ENCODE measurements at regions not wholly inside any gene's neighbourhood (a gene's known extent, or its start where the extent isn't known, plus 50 kb on each side); places are given as distances from the start of the nearest gene placed in this dataset.

DNA sequence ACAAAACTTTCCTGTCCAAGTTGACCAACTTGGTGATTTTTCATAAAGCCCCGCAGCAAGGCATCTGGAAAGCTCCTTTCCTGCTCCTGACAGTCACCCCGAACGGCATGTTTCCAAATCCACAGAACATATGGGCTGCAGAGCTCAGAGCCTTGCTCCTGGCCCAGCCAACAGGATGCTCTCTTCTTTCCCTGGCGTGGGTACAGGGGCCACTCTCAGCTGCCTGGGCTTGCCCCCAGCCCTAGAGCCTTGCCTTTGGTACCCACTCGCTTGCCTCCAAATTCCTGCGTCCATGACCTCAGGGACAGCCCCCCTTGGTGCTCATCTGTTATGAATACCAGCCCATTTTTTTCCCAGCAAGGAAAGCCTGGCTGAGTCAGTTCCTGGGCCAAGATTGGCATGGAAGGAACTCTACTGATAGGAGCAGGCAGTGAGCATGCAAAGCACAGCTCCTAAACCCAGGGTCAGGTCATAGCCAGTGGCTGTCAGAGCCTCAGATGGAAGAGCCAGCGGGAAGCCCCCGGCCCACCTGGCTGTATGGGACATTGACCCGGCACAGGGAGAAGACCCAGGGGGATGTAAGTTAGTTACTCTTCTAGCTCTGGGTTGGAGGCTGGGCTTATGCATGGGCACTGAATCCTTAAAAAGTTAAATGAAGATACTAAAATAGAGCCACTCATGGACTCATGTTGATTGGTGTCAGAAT, 105.3 kb upstream of the RTL1 start:
- H3K4me3 ChIP-seq = no peak overlapping the region
- no peaks in the 10 kb centered on the region for H3K9me3 ChIP-seq
- intact Hi-C loops (cut with DNase I) = no loop called here
- H3K36me3 ChIP-seq = no peaks in the 10 kb centered on the region
- 84% methylated on average over 9 of the region's 9 CpGs for WGBS
- H3K27me3 ChIP-seq (replicated peaks; ENCODE audit: insufficient read depth) = no peaks in the 10 kb centered on the region
- TF ChIP-seq POLR2A (IDR thresholded peaks at IDR 0.05) = no peak
- no peak for TF ChIP-seq POLR2AphosphoS5 (IDR thresholded peaks at IDR 0.05)
- TF ChIP-seq CTCF (IDR thresholded peaks at IDR 0.05) = no peak
- no peak for DNase-seq (ENCODE audit: low spot score)
- H3K27ac ChIP-seq = no peak overlapping the region
- no peaks in the 10 kb centered on the region for H3K4me1 ChIP-seq (replicated peaks)

GRCh38 chr14:101009531-101009930, 106.0 kb upstream of the RTL1 start:
- Histone ChIP-seq H3K27me3 (replicated peaks; ENCODE audit: insufficient read depth) (no peaks in the 10 kb centered on the region), H3K27ac (no peak overlapping the region), H3K9me3 (no peaks in the 10 kb centered on the region), H3K4me3 (no peak overlapping the region), H3K4me1 (replicated peaks) (no peaks in the 10 kb centered on the region), H3K36me3 (no peaks in the 10 kb centered on the region)
- no peak for TF ChIP-seq CTCF (IDR thresholded peaks at IDR 0.05)
- no peak for TF ChIP-seq POLR2A (IDR thresholded peaks at IDR 0.05)
- TF ChIP-seq POLR2AphosphoS5 (IDR thresholded peaks at IDR 0.05) = no peak
- DNase-seq (ENCODE audit: low spot score) = no peak
- intact Hi-C loops (cut with DNase I) = no loop called here
- 95% methylated on average over 5 of the region's 5 CpGs for WGBS

GRCh38 chr14:101010293-101010692, 106.8 kb upstream of the RTL1 start:
- intact Hi-C loops (cut with DNase I) = no loop called here
- no peaks in the 10 kb centered on the region for H3K36me3 ChIP-seq
- H3K27ac ChIP-seq = no peak overlapping the region
- no peaks in the 10 kb centered on the region for H3K27me3 ChIP-seq (replicated peaks; ENCODE audit: insufficient read depth)
- WGBS = 90% methylated on average over 6 of the region's 6 CpGs
- no peaks in the 10 kb centered on the region for H3K4me1 ChIP-seq (replicated peaks)
- DNase-seq (ENCODE audit: low spot score) = no peak
- no peaks in the 10 kb centered on the region for H3K9me3 ChIP-seq
- H3K4me3 ChIP-seq = no peak overlapping the region
- TF ChIP-seq CTCF (IDR thresholded peaks at IDR 0.05) (no peak), POLR2A (IDR thresholded peaks at IDR 0.05) (no peak), POLR2AphosphoS5 (IDR thresholded peaks at IDR 0.05) (no peak)

GRCh38 chr14:101010835-101011234, 107.3 kb upstream of the RTL1 start:
- intact Hi-C loops (cut with DNase I) = no loop called here
- Histone ChIP-seq H3K9me3 (no peaks in the 10 kb centered on the region), H3K4me3 (no peak overlapping the region), H3K27ac (no peak overlapping the region), H3K4me1 (replicated peaks) (no peaks in the 10 kb centered on the region), H3K36me3 (no peaks in the 10 kb centered on the region), H3K27me3 (replicated peaks; ENCODE audit: insufficient read depth) (no peaks in the 10 kb centered on the region)
- no peak for DNase-seq (ENCODE audit: low spot score)
- TF ChIP-seq POLR2AphosphoS5 (IDR thresholded peaks at IDR 0.05) (no peak), POLR2A (IDR thresholded peaks at IDR 0.05) (no peak)
- WGBS = 72% methylated on average over 2 of the region's 2 CpGs

DNA sequence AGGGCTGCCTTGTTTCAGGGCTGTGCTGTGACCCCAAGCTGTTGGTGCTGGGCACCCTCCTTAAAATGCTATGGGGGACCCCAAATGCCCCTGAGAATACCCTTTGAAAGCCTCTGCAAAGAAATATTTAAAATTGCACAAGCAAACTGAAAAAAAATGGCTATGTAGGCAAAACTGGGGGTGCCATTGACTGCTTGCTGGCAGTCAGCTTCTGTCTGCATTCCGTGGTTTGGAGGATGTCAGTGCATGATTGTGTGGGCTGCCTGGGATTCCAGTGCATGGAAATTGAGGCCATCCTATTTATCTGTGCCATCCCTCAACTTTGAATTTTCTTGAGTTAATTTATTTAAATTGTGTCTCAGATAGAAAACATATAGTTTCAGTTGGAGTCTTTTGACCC, 113.7 kb upstream of the RTL1 start:
- Histone ChIP-seq H3K27ac (no peak overlapping the region), H3K36me3 (no peaks in the 10 kb centered on the region), H3K4me1 (replicated peaks) (no peaks in the 10 kb centered on the region), H3K9me3 (no peaks in the 10 kb centered on the region), H3K27me3 (replicated peaks; ENCODE audit: insufficient read depth) (no peaks in the 10 kb centered on the region), H3K4me3 (no peak overlapping the region)
- DNase-seq (ENCODE audit: low spot score) = no peak
- intact Hi-C loops (cut with DNase I) = no loop called here
- whole genome bisulfite sequencing = 69% methylated on average over 1 of the region's 1 CpG
- TF ChIP-seq CTCF (IDR thresholded peaks at IDR 0.05) (no peak), POLR2AphosphoS5 (IDR thresholded peaks at IDR 0.05) (no peak), POLR2A (IDR thresholded peaks at IDR 0.05) (no peak)

Data from prostate gland (tissue), 2 donors.